GM19351 (cell line): ENCODE measurements at regions not wholly inside any gene's neighbourhood (a gene's known extent, or its start where the extent isn't known, plus 50 kb on each side); places are given as distances from the start of the nearest gene placed in this dataset.
A peak's percentile ranks its signal among the peaks of the same experiment; 100 is the strongest.

ENCODE experiments used
- ATAC-seq: cut with Tn5 transposase; IDR thresholded peaks from one replicate; pipeline ENCODE4 v1.9.1; 2021; ENCODE audit warnings: mild to moderate bottlenecking, moderate library complexity; ENCODE audit not compliant: unreplicated experiment

DNA sequence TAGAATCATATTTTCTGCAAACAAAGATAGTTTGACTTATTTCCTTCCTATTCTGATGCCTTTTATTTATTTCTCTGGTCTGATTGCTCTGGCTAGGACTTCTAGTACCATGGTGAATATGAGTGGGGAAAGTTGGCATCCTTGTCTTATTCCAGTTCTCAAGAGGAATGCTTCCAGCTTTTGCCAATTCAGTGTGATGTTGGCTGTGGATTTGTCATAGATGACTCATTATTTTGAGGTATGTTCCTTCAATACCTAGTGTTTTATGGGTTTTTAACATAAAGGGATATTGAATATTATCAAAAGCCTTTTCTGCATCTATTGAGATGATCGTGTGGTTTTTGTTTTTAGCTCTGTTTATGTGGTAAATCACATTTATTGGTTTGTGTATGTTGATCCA is 139.4 kb upstream of the CNTN1 start:
- ATAC-seq: no peak

GRCh38 chr12:40557980-40558379 is 134.3 kb upstream of the CNTN1 start:
- no peak for ATAC-seq

- ATAC-seq: peak; percentile 58
Measured at GRCh38 chr12:40559865-40560264, 132.4 kb upstream of the CNTN1 start.

- peak; percentile 33 for ATAC-seq
Measured at GRCh38 chr12:40560848-40561247, 131.4 kb upstream of the CNTN1 start.

GRCh38 chr12:40561395-40561966 is 130.8 kb upstream of the CNTN1 start:
- ATAC-seq: peak; percentile 53

- ATAC-seq: no peak
Measured at GRCh38 chr12:40565029-40565633, 127.1 kb upstream of the CNTN1 start.

DNA sequence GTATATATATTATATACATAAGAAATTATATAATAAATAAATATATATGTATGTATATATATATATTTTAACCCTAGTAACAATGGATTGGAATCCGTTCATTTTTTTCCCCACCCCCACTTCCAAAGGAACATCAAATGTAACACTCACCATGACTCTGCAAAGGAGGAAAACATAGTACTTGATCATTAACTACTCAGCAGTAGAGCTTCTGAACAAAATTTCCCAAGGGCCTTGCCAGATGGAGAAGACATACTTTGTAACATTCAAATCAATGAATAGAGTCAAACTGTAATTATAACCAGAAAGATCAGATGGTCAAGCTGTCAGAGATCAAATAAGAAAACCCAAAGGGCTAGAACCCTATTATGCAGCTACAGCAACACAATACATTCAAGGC is 126.0 kb upstream of the CNTN1 start:
- ATAC-seq: no peak

DNA sequence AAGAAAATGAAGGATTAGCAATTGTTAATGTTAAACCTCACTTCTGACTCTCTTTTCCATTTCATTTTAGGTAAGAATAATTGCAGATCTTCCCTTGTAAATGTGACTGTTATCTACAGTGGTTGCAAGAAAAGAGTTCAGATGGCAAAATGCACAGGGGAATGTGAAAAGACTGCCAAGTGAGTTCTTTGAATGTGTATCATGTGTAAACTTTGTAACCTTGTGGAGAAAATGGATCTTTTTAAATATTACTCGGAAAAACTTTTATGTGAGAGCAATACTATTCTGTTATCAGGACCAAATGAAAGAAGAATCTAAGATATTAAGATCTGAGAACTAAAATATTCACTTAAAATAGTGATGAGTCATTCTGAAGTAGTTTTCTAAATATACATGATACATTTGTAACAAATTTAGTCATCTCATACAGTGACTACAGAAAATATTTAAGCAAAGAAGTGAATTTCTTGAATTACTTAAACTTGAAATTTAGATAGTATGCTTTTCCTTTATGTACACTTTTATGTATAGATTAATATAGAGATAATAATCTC is 122.5 kb upstream of the CNTN1 start:
- ATAC-seq: peak; percentile 42

- no peak for ATAC-seq
Measured at GRCh38 chr12:40573024-40573423, 119.2 kb upstream of the CNTN1 start.

GRCh38 chr12:40575987-40576386 is 116.3 kb upstream of the CNTN1 start:
- no peak for ATAC-seq

DNA sequence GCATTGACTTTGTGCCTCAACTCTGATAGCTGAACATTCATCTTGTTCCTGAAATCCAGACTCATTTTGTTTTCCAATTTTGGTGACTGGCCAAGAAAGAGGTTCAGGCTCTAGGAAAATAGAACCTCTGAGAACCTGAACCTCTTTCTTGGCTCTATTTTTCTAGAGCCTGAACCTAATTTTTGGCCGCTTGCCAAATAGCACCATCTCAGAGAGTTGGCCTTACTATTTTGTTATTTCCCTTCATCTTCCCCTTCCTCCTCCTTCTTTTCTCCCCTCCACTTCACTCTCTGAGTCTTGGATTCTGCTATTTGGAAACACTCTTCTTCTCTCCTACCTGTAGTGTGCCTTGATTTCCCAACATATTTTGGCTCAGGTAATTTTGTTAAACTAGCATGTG is 114.4 kb upstream of the CNTN1 start:
- no peak for ATAC-seq

- ATAC-seq: no peak
Measured at GRCh38 chr12:40579687-40580086, 112.6 kb upstream of the CNTN1 start.

DNA sequence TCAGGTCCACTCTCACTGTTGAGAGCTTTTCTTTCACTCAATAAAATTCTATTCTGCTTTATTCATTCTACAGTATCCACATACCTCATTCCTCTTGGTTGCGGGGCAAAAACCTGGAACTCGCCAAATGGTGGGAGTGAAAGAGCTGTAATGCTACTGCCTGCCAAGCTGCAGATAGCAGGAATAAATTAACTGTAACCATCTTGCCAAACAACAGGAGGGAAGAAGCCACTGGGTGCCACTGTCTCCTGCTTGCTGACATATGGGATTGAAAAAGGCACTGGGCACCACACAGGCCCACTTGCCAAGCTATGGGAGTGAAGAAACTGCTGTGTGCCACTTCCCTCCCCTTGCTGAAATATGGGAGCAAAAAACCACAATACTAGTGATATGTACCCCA is 111.9 kb upstream of the CNTN1 start:
- no peak for ATAC-seq

GRCh38 chr12:40581889-40582288 is 110.3 kb upstream of the CNTN1 start:
- ATAC-seq: no peak

GRCh38 chr12:40583743-40584142 is 108.5 kb upstream of the CNTN1 start:
- no peak for ATAC-seq

- ATAC-seq: no peak
Measured at GRCh38 chr12:40584763-40585162, 107.5 kb upstream of the CNTN1 start.

GRCh38 chr12:40586823-40587222 is 105.4 kb upstream of the CNTN1 start:
- ATAC-seq: no peak

DNA sequence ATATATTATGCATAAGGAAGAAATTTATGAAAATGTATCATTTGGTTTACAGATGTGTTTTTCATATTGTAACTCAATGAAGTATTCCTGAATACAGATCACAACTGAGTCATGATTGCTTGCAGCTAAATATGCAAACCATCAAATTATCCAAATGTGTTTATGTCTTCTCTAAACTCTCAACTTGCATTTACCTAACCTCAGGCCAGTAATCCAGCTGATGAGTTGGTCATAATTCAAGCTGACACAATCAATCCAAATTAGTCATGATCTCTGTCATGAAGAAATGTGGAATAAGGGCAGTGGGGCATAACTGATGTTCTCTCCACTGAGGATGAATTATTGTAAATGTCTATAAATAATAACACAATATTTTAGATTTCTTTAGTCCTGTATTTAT is 104.8 kb upstream of the CNTN1 start:
- ATAC-seq: no peak

GRCh38 chr12:40587970-40588369 is 104.3 kb upstream of the CNTN1 start:
- no peak for ATAC-seq

GRCh38 chr12:40597133-40597532 is 95.1 kb upstream of the CNTN1 start:
- peak; percentile 72 for ATAC-seq

GRCh38 chr12:40598073-40598472 is 94.2 kb upstream of the CNTN1 start:
- ATAC-seq: no peak

DNA sequence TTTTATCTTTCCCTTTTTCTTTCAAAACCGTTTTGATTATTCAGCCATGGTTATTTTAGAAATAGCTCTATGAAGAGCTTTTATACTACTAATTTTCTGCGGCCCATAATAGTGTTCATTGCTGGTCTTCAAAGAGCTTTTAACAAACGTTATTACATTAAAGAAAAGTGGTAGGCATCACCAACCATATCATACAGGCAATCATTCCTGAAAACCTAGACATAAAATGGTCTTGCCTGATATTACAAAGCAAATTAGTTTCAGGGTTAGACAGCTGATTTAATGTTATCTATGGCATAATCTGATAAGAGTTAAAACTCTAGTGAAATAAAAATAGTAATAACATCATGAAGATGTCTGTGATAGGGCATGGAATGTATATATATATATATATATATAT is 89.7 kb upstream of the CNTN1 start:
- no peak for ATAC-seq

DNA sequence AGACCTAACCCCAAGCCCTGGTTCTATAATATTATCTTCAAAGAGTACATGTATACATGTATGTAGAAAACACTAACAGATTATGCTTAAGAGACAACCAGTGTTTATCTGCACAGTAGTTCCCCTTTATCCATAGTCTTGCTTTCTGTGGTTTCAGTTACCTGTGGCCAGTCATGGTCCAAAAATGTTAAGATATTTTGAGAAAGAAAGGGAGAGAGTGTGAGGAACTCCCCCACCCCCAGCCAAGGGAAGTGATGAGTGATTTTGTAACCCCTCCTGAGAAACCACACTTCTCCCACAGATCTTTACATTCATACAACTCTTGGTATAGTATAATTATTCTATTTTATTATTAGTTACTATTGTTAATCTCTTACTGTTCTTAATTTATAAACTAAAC is 77.3 kb upstream of the CNTN1 start:
- peak; percentile 70 for ATAC-seq
